Gastroesophageal sphincter (tissue), 4 donors: ENCODE measurements at regions not wholly inside any gene's neighbourhood (a gene's known extent, or its start where the extent isn't known, plus 50 kb on each side); places are given as distances from the start of the nearest gene placed in this dataset.
A peak's percentile ranks its signal among the peaks of the same experiment; 100 is the strongest.

Source experiments
- ATAC-seq: fragments of 150-250 bp; one replicate; pipeline ENCODE4 v1.9.1; 2016; ENCODE audit warnings: mild to moderate bottlenecking, moderate library complexity
- H3K27ac ChIP-seq, 4 donors: fragments of 200-600 bp; sonication (generic) in 3 of 4; 1 replicate in 3 of 4; 2 replicates in 1 of 4; pipeline ENCODE4 v1.5.1; 2016 to 2019
- H3K27me3 ChIP-seq: fragments of 200-600 bp; sonication (generic); one replicate; pipeline ENCODE4 v1.5.1; 2019
- H3K36me3 ChIP-seq, 2 donors: fragments of 200-600 bp; sonication (generic); one replicate each; pipeline ENCODE4 v1.5.1; 2019; ENCODE audit warnings: control low read depth in 1 of 2
- H3K4me1 ChIP-seq, 3 donors: fragments of 200-600 bp; sonication (generic); 1 replicate in 2 of 3; 2 replicates in 1 of 3; pipeline ENCODE4 v1.5.1; 2016 to 2019; ENCODE audit warnings: control low read depth in 2 of 3
- H3K4me3 ChIP-seq, 2 donors: fragments of 200-600 bp; sonication (generic); one replicate each; pipeline ENCODE4 v1.5.1; 2019; ENCODE audit warnings: mild to moderate bottlenecking in 1 of 2, moderate library complexity in 1 of 2
- H3K9me3 ChIP-seq, 3 donors: fragments of 200-600 bp; sonication (generic); one replicate each; pipeline ENCODE4 v1.5.1; 2017 to 2019; ENCODE audit warnings: control low read depth in 2 of 3
- EP300 ChIP-seq: sonication (generic); formaldehyde crosslinking; IDR thresholded peaks from one replicate; pipeline ENCODE4 v1.6.1; 2017; ENCODE audit warnings: antibody characterized with exemption, mild to moderate bottlenecking
- POLR2A ChIP-seq, 2 donors: fragments of 450-650 bp; IDR thresholded peaks; one replicate each; pipeline ENCODE4 v1.6.1; 2017; ENCODE audit warnings: antibody characterized with exemption in 2 of 2, mild to moderate bottlenecking in 2 of 2, moderate library complexity in 1 of 2
- POLR2AphosphoS5 ChIP-seq: sonication (generic); formaldehyde crosslinking; IDR thresholded peaks from one replicate; pipeline ENCODE4 v1.6.1; 2017; ENCODE audit warnings: antibody characterized with exemption
- WGBS, 2 donors: methylation state at CpG; one replicate each; pipeline ENCODE4 v1.1.5; 2018; ENCODE audit warnings: low coverage in 1 of 2; 5-methylcytosine and 5-hydroxymethylcytosine counted together
- TF ChIP-seq, protein P1 (sequence below), 4 experiments: fragments of 200-600 bp in 2 of 4; fragments of 450-650 bp in 2 of 4; sonication (generic) in 1 of 4; IDR thresholded peaks; one replicate each; pipeline ENCODE4 v1.5.1; 2017 to 2019; ENCODE audit warnings: antibody characterized with exemption in 4 of 4, mild to moderate bottlenecking in 2 of 4, moderate library complexity in 2 of 4

DNA sequence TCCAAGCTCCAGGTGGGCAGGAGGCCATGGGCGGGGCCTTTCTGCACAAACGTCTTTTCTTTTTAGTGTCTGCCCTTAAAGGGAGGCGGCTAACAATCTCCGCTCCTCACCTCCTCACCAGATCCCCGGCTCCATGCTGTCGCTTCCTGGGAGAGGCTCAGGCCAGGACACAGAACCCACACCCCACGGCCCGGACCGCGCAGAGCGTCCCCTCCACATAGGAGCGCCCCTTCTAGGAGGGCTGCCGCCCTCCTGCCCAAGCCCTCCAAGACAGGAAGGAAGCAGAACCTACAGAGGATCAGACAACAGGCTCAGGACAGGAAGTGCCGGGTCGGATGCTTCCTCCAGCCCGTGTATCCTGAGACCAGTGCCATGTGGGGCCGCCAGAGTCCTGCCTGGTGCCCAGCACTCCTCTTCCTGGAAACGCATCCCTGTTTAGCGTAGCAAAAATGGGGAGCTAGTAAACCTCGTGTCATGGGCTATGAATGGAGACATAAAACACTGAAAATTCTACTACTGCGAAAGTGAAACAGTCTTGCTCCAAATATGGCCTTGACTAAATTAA is 83.2 kb upstream of the ATP10A start:
- ATAC-seq: no peak
- WGBS, 2 donors: 71% methylated on average over 5 of the region's 21 CpGs; no CpG with 5 or more reads in 1 of the 2 donors
- TF ChIP-seq POLR2A (IDR thresholded peaks at IDR 0.05) (no peak), EP300 (no peak), POLR2AphosphoS5 (no peak)
- TF ChIP-seq, protein P1, sequence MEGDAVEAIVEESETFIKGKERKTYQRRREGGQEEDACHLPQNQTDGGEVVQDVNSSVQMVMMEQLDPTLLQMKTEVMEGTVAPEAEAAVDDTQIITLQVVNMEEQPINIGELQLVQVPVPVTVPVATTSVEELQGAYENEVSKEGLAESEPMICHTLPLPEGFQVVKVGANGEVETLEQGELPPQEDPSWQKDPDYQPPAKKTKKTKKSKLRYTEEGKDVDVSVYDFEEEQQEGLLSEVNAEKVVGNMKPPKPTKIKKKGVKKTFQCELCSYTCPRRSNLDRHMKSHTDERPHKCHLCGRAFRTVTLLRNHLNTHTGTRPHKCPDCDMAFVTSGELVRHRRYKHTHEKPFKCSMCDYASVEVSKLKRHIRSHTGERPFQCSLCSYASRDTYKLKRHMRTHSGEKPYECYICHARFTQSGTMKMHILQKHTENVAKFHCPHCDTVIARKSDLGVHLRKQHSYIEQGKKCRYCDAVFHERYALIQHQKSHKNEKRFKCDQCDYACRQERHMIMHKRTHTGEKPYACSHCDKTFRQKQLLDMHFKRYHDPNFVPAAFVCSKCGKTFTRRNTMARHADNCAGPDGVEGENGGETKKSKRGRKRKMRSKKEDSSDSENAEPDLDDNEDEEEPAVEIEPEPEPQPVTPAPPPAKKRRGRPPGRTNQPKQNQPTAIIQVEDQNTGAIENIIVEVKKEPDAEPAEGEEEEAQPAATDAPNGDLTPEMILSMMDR (IDR thresholded peaks at IDR 0.05): no peak

DNA sequence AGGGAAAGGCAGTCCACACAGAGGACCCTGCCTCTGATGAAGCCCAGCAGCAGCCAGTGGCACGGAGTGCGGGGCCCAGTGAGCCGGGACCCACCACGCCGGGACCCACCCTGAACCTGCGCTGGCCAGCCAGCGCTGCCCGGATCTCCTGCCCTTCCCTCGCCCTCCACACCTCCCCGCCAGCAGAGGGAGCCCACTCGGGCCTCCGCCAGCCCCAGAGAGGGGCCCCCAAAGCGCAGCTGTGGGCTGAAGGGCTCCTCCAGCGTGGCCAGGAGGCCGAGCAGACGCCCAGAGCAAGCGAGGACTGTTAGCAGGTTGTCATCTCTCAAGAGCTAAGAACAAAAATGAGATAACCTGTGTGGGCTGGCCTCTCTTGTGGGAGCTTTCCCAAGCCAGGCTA is 81.3 kb upstream of the ATP10A start:
- no peak overlapping the region for H3K4me3 ChIP-seq
- no peaks in the 10 kb centered on the region for H3K27me3 ChIP-seq
- H3K36me3 ChIP-seq: no peaks in the 10 kb centered on the region
- peaks cover 0 to 20% (median 0%) of the 10 kb centered on the region in 3 donors for H3K4me1 ChIP-seq
- no peak overlapping the region for H3K27ac ChIP-seq
- H3K9me3 ChIP-seq: no peaks in the 10 kb centered on the region
- no peak for TF ChIP-seq EP300
- TF ChIP-seq, protein P1 (IDR thresholded peaks at IDR 0.05): peak in 1 of 4 experiments; percentile 6
- no CpG with 5 or more reads among the region's 17 CpGs for WGBS, 2 donors
- no peak for ATAC-seq

More for the DNA sequence above, 83.2 kb upstream of the ATP10A start:
- no peaks in the 10 kb centered on the region for H3K9me3 ChIP-seq
- no peaks in the 10 kb centered on the region for H3K27me3 ChIP-seq
- H3K4me3 ChIP-seq: no peak overlapping the region
- H3K27ac ChIP-seq: no peak overlapping the region
- peaks cover 0 to 20% (median 0%) of the 10 kb centered on the region in 3 donors for H3K4me1 ChIP-seq
- H3K36me3 ChIP-seq: no peaks in the 10 kb centered on the region

DNA sequence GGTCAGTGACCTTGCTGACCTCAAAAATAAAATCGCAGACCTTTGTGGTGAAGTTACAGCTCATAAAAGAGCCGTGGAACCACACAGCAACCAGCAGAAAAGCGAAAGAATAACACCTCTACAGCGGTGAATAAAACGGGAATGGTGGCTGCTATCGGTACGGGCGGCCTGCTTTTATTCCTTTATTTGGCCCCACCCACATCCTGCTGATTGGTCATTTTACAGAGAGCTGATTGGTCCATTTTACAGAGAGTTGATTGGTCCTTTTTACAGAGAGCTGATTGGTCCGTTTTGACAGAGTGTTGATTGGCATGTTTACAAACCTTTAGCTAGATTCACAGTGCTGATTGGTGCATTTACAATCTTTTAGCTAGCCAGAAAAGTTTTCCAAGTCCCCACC is 80.7 kb upstream of the ATP10A start:
- Histone ChIP-seq H3K4me1 (peaks cover 0 to 20% (median 0%) of the 10 kb centered on the region in 3 donors), H3K27ac (no peak overlapping the region), H3K9me3 (no peaks in the 10 kb centered on the region), H3K27me3 (no peaks in the 10 kb centered on the region), H3K4me3 (no peak overlapping the region), H3K36me3 (no peaks in the 10 kb centered on the region)
- WGBS, 2 donors: 75 to 83% methylated on average over 1 to 9 of the region's 9 CpGs
- TF ChIP-seq POLR2A (IDR thresholded peaks at IDR 0.05) (no peak), EP300 (no peak), POLR2AphosphoS5 (no peak)
- TF ChIP-seq, protein P1 (IDR thresholded peaks at IDR 0.05): no peak
- ATAC-seq: no peak

DNA sequence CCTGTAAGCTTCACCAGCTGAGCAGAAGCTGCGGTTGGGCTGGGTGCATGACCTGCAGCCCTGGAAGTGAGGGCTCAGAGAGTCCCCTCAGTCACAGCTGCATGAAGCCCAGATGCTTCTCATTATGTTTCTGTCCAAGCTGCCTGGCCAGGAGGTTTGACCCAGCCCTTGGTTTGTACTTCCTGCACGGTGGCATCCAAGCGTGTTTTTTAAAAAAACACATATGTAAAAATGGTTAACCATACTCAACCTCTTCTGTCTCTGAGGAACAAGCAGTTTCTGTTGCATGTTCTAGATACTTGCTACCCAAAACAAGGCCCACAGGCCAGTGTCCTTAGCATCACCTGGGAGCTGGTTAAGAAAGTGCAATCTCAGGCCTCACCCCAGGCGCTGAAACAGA is 76.0 kb upstream of the ATP10A start:
- TF ChIP-seq EP300 (no peak), POLR2A (IDR thresholded peaks at IDR 0.05) (no peak), POLR2AphosphoS5 (no peak)
- TF ChIP-seq, protein P1 (IDR thresholded peaks at IDR 0.05): no peak
- Histone ChIP-seq H3K4me1 (no peaks in the 10 kb centered on the region), H3K27ac (no peak overlapping the region), H3K4me3 (no peak overlapping the region), H3K27me3 (no peaks in the 10 kb centered on the region), H3K9me3 (no peaks in the 10 kb centered on the region), H3K36me3 (no peaks in the 10 kb centered on the region)
- 76 to 81% methylated on average over 3 to 4 of the region's 4 CpGs for WGBS, 2 donors
- ATAC-seq: no peak

DNA sequence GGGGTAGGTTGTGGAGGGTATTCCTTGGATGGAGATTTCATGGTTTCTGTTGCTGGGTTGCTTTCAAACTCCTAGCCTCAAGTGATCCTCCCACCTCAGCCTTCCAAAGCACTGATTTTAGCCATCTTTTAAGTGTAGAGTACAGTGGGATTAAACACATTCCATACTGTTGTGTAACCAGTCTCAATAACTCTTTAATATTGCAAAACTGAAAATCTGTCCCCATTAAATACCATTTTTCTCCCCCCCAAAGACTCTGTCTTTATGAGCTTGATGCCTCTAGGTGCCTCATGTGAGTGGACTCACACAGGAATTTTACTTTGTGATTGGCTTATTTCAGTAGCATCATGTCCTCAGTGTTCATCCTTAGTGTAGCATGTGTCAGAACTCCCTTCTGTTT is 74.7 kb upstream of the ATP10A start:
- no peaks in the 10 kb centered on the region for H3K9me3 ChIP-seq
- no peaks in the 10 kb centered on the region for H3K27me3 ChIP-seq
- TF ChIP-seq POLR2A (IDR thresholded peaks at IDR 0.05): no peak
- no peak for TF ChIP-seq POLR2AphosphoS5
- no peak for TF ChIP-seq EP300
- TF ChIP-seq, protein P1 (IDR thresholded peaks at IDR 0.05): no peak
- no peak for ATAC-seq
- H3K4me3 ChIP-seq: no peak overlapping the region
- H3K4me1 ChIP-seq: peaks cover 0 to 11% (median 7%) of the 10 kb centered on the region in 3 donors
- H3K27ac ChIP-seq: no peak overlapping the region
- H3K36me3 ChIP-seq: no peaks in the 10 kb centered on the region
